Mammary epithelial cell (primary cell): ENCODE measurements at regions not wholly inside any gene's neighbourhood (a gene's known extent, or its start where the extent isn't known, plus 50 kb on each side); places are given as distances from the start of the nearest gene placed in this dataset.

Experiments
- EZH2 ChIP-seq: IDR thresholded peaks from 2 replicates; pipeline ENCODE4 v1.6.1; 2012; ENCODE audit warnings: low read length, inconsistent platforms, borderline replicate concordance
- TF ChIP-seq, protein P1 (sequence below), 2 donors: IDR thresholded peaks in 1 of 2; conservative IDR thresholded peaks in 1 of 2; 2 replicates each; pipeline ENCODE4 v1.5.1; 2011 to 2012; ENCODE audit warnings: inconsistent platforms in 2 of 2, low read length in 2 of 2, mild to moderate bottlenecking in 2 of 2, control low read depth in 1 of 2, low read depth in 1 of 2; ENCODE audit not compliant: insufficient read depth in 1 of 2; ENCODE audit errors: extremely low read depth in 1 of 2

DNA sequence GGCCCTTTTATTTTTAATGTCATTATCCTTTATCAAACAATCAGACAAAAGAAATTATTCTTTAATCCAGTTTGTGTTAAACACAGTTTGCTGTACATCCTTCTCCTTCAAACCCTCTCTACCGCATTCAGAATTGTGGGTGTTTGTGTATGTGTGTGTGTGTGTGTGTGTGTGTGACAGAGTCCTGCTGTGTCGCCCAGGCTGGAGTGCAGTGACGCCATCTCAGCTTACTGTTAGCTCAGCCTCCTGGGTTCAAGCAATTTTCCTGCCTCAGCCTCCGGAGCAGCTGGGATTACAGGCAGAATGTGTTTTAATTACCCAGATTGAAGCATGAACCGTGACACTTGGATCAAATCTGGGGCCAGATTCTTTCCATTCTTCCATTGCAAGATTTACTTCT, 723.7 kb downstream of the DCDC2C start:
- TF ChIP-seq, protein P1, sequence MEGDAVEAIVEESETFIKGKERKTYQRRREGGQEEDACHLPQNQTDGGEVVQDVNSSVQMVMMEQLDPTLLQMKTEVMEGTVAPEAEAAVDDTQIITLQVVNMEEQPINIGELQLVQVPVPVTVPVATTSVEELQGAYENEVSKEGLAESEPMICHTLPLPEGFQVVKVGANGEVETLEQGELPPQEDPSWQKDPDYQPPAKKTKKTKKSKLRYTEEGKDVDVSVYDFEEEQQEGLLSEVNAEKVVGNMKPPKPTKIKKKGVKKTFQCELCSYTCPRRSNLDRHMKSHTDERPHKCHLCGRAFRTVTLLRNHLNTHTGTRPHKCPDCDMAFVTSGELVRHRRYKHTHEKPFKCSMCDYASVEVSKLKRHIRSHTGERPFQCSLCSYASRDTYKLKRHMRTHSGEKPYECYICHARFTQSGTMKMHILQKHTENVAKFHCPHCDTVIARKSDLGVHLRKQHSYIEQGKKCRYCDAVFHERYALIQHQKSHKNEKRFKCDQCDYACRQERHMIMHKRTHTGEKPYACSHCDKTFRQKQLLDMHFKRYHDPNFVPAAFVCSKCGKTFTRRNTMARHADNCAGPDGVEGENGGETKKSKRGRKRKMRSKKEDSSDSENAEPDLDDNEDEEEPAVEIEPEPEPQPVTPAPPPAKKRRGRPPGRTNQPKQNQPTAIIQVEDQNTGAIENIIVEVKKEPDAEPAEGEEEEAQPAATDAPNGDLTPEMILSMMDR (conservative IDR thresholded peaks at IDR 0.05 in 1 of 2, IDR thresholded peaks at IDR 0.05 in 1 of 2; ENCODE audit: extremely low read depth in 1 of 2, insufficient read depth in 1 of 2, low read depth in 1 of 2, low read length in 2 of 2), result no peak
- no peak for TF ChIP-seq EZH2
